Left lung (tissue), 4 donors: ENCODE measurements at regions not wholly inside any gene's neighbourhood (a gene's known extent, or its start where the extent isn't known, plus 50 kb on each side); places are given as distances from the start of the nearest gene placed in this dataset.

ENCODE experiments used
- ATAC-seq: fragments of 200-7000 bp; cut with Tn5 transposase; one replicate; pipeline ENCODE4 v1.9.1; 2020; ENCODE audit warnings: moderate library complexity
- DNase-seq, 4 donors: peaks; one replicate each; pipeline ENCODE4 v3.0.0-alpha.2; 2013 to 2020
- H3K27ac ChIP-seq, 2 donors: fragments of 200-600 bp; sonication (generic) in 1 of 2; one replicate each; pipeline versions ENCODE4 v1.5.0 to v1.8.0; 2020 to 2021
- H3K27me3 ChIP-seq, 2 donors: fragments of 200-600 bp; sonication (generic) in 1 of 2; one replicate each; pipeline versions ENCODE4 v1.5.0 to v1.8.0; 2020 to 2021
- H3K36me3 ChIP-seq, 2 donors: fragments of 200-600 bp; sonication (generic) in 1 of 2; one replicate each; pipeline versions ENCODE4 v1.5.0 to v1.8.0; 2020 to 2021
- H3K4me1 ChIP-seq, 2 donors: fragments of 200-600 bp; one replicate each; pipeline ENCODE4 v1.8.0; 2021
- H3K4me3 ChIP-seq, 2 donors: fragments of 200-600 bp; sonication (generic) in 1 of 2; one replicate each; pipeline versions ENCODE4 v1.5.0 to v1.8.0; 2020 to 2021; ENCODE audit warnings: mild to moderate bottlenecking in 1 of 2
- H3K9me3 ChIP-seq, 2 donors: fragments of 200-600 bp; sonication (generic) in 1 of 2; one replicate each; pipeline versions ENCODE4 v1.5.0 to v1.8.0; 2020 to 2021
- CTCF ChIP-seq, 2 donors: fragments of 200-600 bp; sonication (generic) in 1 of 2; IDR thresholded peaks; one replicate each; pipeline versions ENCODE4 v1.5.0 to v1.8.0; 2021; ENCODE audit warnings: antibody characterized with exemption in 2 of 2
- intact Hi-C, 2 donors: fragments of 100-400 bp; cut with DNase I; formaldehyde crosslinking; loops; one replicate each; pipeline versions ENCODE4 v1.11.2 to v1.14.2; 2022
- donor health status: DM: no; HTN: yes; CAD: no.
- donor health status: DM: no; HTN: no; CAD: no.

DNA sequence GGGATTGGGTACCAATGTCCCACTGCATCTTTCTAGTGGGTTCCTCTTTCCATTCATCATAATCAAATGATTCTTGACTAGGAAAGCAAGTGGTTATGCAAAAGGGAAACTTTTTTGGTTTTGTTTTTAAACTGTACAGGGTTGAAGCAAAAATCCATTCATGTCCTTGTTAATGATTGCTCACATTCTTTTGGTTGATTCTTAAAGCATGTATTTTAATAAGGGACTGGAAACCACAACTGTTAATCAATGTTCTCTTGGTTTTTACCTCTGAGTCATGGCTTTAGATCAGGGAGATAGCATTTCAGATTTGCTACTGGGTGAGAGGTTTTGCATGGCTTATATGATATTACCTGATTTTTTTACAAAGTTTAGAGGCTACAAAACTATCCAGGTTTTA, 371.7 kb upstream of the RGMA start:
- H3K9me3 ChIP-seq = no peaks in the 10 kb centered on the region
- H3K27ac ChIP-seq = no peak overlapping the region
- H3K36me3 ChIP-seq = no peaks in the 10 kb centered on the region
- DNase-seq (no peak), ATAC-seq (no peak)
- intact Hi-C loops = no loop called here
- H3K27me3 ChIP-seq = no peaks in the 10 kb centered on the region
- no peaks in the 10 kb centered on the region for H3K4me1 ChIP-seq
- no peak for TF ChIP-seq CTCF (IDR thresholded peaks at IDR 0.05)
- no peak overlapping the region for H3K4me3 ChIP-seq

- intact Hi-C loops = no loop called here
- no peaks in the 10 kb centered on the region for H3K27me3 ChIP-seq
- ATAC-seq = no peak
- H3K4me3 ChIP-seq = no peak overlapping the region
- no peak for DNase-seq
- no peaks in the 10 kb centered on the region for H3K9me3 ChIP-seq
- H3K4me1 ChIP-seq = no peaks in the 10 kb centered on the region
- H3K27ac ChIP-seq = no peak overlapping the region
- no peak for TF ChIP-seq CTCF (IDR thresholded peaks at IDR 0.05)
- H3K36me3 ChIP-seq = no peaks in the 10 kb centered on the region
Measured at GRCh38 chr15:93459396-93459795, 370.4 kb upstream of the RGMA start.

DNA sequence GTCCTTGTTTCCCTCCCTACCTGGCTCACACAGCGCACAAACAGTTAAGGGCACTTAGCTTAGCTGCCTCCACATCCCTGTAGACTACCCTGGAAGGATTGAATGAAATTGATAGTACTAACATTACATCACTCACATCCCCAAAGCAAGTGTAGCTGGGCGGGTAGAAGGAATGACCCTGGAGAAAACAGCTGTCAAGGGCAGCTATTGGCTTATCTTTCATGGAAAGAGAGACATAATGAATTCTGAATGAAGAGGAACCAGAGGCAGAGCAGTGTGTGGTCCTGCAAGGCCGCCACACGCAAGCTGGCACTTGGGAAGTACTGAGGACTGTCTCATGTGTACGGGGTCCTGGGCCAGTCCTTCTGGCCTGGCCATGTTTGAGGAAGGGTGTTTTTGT, 369.6 kb upstream of the RGMA start:
- Histone ChIP-seq H3K27ac (no peak overlapping the region), H3K9me3 (no peaks in the 10 kb centered on the region), H3K36me3 (no peaks in the 10 kb centered on the region), H3K27me3 (no peaks in the 10 kb centered on the region), H3K4me1 (no peaks in the 10 kb centered on the region), H3K4me3 (no peak overlapping the region)
- ATAC-seq (peak; percentile 68), DNase-seq (no peak)
- TF ChIP-seq CTCF (IDR thresholded peaks at IDR 0.05) = no peak
- intact Hi-C loops = no loop called here

- Histone ChIP-seq H3K4me3 (no peak overlapping the region), H3K27me3 (no peaks in the 10 kb centered on the region), H3K4me1 (peaks cover 0 to 5% of the 10 kb centered on the region in 2 donors), H3K36me3 (no peaks in the 10 kb centered on the region), H3K9me3 (no peaks in the 10 kb centered on the region), H3K27ac (no peak overlapping the region)
- no peak for DNase-seq
- ATAC-seq = no peak
- intact Hi-C loops = no loop called here
- TF ChIP-seq CTCF (IDR thresholded peaks at IDR 0.05) = no peak
Measured at GRCh38 chr15:93454788-93455187, 365.8 kb upstream of the RGMA start.

DNA sequence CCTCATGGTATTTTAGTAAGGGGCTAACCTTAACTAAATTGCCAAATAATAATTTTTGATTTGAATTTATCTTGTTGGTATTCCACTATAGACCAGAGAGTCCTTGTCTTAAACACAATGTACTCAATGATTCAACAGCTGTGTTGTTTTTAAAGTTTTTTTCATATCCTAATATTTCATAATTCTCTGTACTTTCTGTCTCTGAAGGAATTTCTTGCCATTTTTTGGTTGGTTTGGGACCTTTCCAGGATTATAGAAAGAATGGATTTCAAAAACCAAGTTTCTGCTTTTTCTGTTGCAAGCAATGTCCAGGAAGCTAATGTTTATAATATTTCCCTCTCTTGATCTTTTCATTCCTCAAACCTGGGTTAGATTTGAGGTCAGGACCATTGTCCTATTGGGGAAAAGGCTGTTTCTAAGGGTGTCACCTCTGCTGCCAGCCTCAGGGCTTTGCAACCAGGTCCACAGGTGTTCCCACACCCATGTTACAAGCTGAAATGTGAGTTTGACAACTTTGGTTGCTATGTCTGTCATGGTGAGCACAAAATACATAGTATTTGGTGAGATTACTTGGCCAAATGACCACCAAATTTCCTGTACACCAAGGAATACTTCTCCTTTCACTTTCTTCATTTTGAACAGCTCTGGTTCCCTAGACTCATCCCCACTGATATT, 363.7 kb upstream of the RGMA start:
- DNase-seq (no peak), ATAC-seq (peak; percentile 28)
- no peaks in the 10 kb centered on the region for H3K27me3 ChIP-seq
- peaks cover 0 to 5% of the 10 kb centered on the region in 2 donors for H3K4me1 ChIP-seq
- no peaks in the 10 kb centered on the region for H3K36me3 ChIP-seq
- no peak for TF ChIP-seq CTCF (IDR thresholded peaks at IDR 0.05)
- H3K4me3 ChIP-seq = no peak overlapping the region
- intact Hi-C loops = no loop called here
- no peaks in the 10 kb centered on the region for H3K9me3 ChIP-seq
- H3K27ac ChIP-seq = peak overlapping the region in 1 of 2 donors; percentile 35
